ENCODE measurements at regions not wholly inside any gene's neighbourhood (a gene's known extent, or its start where the extent isn't known, plus 50 kb on each side); places are given as distances from the start of the nearest gene placed in this dataset.

GRCh38 chr3:6099458-6100075 lies 761.3 kb upstream of the GRM7 start:
- H3K4me3 ChIP-seq (replicated peaks; ENCODE audit: low read depth, low read length) = no peak overlapping the region
- TF ChIP-seq, protein P1, sequence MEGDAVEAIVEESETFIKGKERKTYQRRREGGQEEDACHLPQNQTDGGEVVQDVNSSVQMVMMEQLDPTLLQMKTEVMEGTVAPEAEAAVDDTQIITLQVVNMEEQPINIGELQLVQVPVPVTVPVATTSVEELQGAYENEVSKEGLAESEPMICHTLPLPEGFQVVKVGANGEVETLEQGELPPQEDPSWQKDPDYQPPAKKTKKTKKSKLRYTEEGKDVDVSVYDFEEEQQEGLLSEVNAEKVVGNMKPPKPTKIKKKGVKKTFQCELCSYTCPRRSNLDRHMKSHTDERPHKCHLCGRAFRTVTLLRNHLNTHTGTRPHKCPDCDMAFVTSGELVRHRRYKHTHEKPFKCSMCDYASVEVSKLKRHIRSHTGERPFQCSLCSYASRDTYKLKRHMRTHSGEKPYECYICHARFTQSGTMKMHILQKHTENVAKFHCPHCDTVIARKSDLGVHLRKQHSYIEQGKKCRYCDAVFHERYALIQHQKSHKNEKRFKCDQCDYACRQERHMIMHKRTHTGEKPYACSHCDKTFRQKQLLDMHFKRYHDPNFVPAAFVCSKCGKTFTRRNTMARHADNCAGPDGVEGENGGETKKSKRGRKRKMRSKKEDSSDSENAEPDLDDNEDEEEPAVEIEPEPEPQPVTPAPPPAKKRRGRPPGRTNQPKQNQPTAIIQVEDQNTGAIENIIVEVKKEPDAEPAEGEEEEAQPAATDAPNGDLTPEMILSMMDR (IDR thresholded peaks at IDR 0.05; ENCODE audit: low read length, missing control alignments) = no peak
- DNase-seq (ENCODE audit: low read depth) = no peak

DNA sequence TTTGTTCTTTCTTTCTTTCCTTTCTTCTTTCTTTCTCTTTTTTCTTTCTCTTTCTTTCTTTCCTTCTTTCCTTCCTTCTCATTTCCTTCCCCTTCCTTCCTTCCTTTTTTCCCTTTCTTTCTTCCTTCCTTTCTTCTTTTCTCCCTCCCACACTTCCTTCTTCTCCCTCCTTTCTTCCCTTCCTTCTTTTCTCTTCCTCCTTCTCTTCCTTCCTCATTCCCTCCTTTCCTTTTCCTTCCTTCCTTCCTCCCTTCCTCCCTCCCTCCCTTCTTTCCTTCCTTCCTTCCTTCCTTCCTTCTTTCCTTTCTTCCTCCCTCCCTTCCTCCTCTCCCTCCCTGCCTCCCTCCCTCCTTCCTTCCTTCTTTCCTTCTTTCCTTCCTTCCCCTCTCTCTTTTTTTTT lies 755.7 kb upstream of the GRM7 start:
- no peak overlapping the region for H3K4me3 ChIP-seq (replicated peaks; ENCODE audit: low read depth, low read length)
- DNase-seq (ENCODE audit: low read depth) = no peak
- TF ChIP-seq, protein P1 (IDR thresholded peaks at IDR 0.05; ENCODE audit: low read length, missing control alignments) = no peak

- no peak for DNase-seq (ENCODE audit: low read depth)
- no peak overlapping the region for H3K4me3 ChIP-seq (replicated peaks; ENCODE audit: low read depth, low read length)
- TF ChIP-seq, protein P1 (IDR thresholded peaks at IDR 0.05; ENCODE audit: low read length, missing control alignments) = no peak
Observed at GRCh38 chr3:6108957-6109356, 752.0 kb upstream of the GRM7 start.

GRCh38 chr3:6110451-6110850 lies 750.5 kb upstream of the GRM7 start:
- DNase-seq (ENCODE audit: low read depth) = no peak
- TF ChIP-seq, protein P1 (IDR thresholded peaks at IDR 0.05; ENCODE audit: low read length, missing control alignments) = no peak
- H3K4me3 ChIP-seq (replicated peaks; ENCODE audit: low read depth, low read length) = no peak overlapping the region

DNA sequence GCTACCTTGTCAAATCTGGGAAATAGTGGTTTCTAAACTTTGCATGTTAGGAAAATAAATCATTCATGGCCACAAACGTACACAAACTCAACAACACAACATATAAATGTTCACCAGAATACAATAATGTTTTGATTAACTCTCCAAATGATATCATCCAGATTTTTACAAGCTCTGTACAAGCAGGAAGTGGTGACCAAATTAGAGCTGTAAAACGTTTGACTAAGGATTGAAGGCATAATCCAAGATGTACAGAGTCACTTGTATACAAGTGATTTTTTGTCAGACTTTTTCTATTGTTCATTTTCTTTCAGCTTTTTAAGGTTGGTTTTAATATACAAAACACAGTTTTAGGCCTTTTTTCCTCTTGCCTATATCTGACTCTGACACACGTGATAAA lies 748.4 kb upstream of the GRM7 start:
- DNase-seq (ENCODE audit: low read depth) = no peak
- H3K4me3 ChIP-seq (replicated peaks; ENCODE audit: low read depth, low read length) = no peak overlapping the region

DNA sequence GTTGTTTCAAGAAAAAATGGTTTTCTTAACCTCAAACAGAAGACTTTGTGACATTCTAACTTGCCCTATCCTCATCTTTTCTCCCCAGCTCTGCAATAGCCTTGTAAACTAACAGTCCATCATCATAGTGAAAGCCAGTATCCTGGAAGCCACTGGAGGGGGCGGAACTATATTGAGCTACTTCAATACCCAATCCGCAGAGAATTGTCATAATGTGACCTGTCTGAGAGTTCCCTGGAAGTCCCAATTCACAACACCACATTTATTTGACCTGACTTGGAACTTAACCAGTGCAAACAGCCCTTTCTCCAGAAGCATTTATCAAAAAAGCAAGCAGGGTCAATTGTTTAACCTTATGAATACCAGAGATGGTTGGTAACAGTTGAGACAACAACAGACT lies 747.6 kb upstream of the GRM7 start:
- TF ChIP-seq, protein P1 (IDR thresholded peaks at IDR 0.05; ENCODE audit: low read length, missing control alignments) = no peak
- no peak for DNase-seq (ENCODE audit: low read depth)
- no peak overlapping the region for H3K4me3 ChIP-seq (replicated peaks; ENCODE audit: low read depth, low read length)

More for the DNA sequence above, 748.4 kb upstream of the GRM7 start:
- TF ChIP-seq, protein P1 (IDR thresholded peaks at IDR 0.05; ENCODE audit: low read length, missing control alignments) = no peak

DNA sequence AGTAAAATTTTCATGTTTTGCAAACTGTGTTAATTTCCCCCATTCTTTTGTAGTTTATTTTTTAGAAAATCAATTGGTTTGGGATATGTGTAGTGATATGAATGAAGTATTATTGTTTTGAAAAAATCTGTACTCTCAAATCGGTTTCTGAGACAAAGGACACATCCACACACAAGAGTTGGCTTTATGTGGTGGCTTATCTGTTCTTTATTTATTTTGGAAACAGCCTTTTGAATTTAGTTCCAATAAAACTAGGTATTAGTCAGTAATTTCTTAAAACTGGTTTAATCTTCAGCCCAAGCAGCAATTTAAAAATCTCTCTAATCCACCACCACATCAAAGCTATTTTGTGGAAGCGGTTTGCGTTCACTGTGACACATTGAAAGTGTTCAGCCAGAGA lies 741.5 kb upstream of the GRM7 start:
- TF ChIP-seq, protein P1 (IDR thresholded peaks at IDR 0.05; ENCODE audit: low read length, missing control alignments) = no peak
- no peak for DNase-seq (ENCODE audit: low read depth)
- no peak overlapping the region for H3K4me3 ChIP-seq (replicated peaks; ENCODE audit: low read depth, low read length)
